Activated naive CD8-positive, alpha-beta T cell (primary cell): ENCODE measurements at regions not wholly inside any gene's neighbourhood (a gene's known extent, or its start where the extent isn't known, plus 50 kb on each side); places are given as distances from the start of the nearest gene placed in this dataset.

Experiments
- H3K27ac Mint-ChIP-seq: one replicate; pipeline ENCODE4 v1.8.0; 2021; ENCODE audit warnings: mixed read lengths
- H3K27me3 Mint-ChIP-seq: one replicate; pipeline ENCODE4 v1.8.0; 2021; ENCODE audit warnings: mixed read lengths
- H3K36me3 Mint-ChIP-seq: one replicate; pipeline ENCODE4 v1.8.0; 2021; ENCODE audit warnings: mixed read lengths
- H3K4me1 Mint-ChIP-seq: one replicate; pipeline ENCODE4 v1.8.0; 2021; ENCODE audit warnings: low read depth, mixed read lengths
- H3K4me3 Mint-ChIP-seq: one replicate; pipeline ENCODE4 v1.8.0; 2021; ENCODE audit warnings: mild to moderate bottlenecking, mixed read lengths
- H3K9me3 Mint-ChIP-seq: one replicate; pipeline ENCODE4 v1.8.0; 2021; ENCODE audit warnings: low read depth, mixed read lengths

DNA sequence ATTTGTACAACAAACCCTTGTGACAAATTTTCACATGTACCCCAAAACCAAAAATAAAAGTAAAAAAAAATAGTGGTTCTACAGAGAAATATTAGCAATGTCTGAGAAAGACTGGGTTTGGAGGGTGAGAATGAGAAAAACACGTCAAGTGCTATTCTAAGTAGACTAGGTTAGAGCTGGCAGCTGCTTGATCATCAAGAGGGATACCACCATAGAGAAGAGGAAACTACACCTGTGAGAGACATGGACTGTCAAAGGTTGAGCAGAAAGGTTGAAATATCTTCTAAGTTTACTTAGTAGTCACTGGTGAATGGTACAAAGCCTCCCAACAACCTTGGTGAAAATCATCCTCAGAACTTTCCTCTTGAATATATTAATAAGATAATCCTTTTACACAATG lies 126.9 kb upstream of the ITGA4 start:
- peaks cover 22% of the 10 kb centered on the region for H3K36me3 Mint-ChIP-seq

DNA sequence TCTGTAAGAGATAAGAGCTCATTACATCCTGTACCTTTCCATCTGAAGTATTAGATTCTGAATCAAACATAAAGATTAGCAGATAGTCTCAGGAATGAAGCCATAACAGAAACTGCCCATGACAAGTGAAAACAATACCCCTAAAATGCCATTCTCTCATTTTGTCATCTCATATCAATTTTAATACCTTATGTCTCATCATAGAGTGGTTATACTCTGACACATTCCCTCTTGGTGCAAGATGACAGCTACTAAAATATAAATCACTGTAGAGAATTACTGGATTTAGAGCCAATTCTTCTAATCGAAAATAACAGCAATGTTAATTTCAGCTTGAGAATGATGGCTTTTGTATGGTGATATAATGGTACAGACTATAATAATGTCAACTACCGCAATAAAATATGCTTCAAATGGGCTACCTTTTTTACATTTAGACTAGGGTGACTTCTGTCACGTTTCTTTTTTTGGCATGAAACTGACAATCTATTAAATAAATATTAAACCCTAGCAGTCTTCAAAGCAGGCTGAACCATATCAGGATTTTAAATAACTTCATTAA lies 125.1 kb upstream of the ITGA4 start:
- peaks cover 18% of the 10 kb centered on the region for H3K36me3 Mint-ChIP-seq
- H3K27me3 Mint-ChIP-seq, result no peaks in the 10 kb centered on the region
- H3K4me1 Mint-ChIP-seq, result peaks cover 7% of the 10 kb centered on the region
- no peak overlapping the region for H3K27ac Mint-ChIP-seq
- no peak overlapping the region for H3K4me3 Mint-ChIP-seq
- peaks cover 13% of the 10 kb centered on the region for H3K9me3 Mint-ChIP-seq

More for the DNA sequence above, 126.9 kb upstream of the ITGA4 start:
- Mint-ChIP-seq H3K4me1 (peaks cover 20% of the 10 kb centered on the region), H3K9me3 (peaks cover 13% of the 10 kb centered on the region), H3K4me3 (no peak overlapping the region), H3K27ac (no peak overlapping the region), H3K27me3 (no peaks in the 10 kb centered on the region)

DNA sequence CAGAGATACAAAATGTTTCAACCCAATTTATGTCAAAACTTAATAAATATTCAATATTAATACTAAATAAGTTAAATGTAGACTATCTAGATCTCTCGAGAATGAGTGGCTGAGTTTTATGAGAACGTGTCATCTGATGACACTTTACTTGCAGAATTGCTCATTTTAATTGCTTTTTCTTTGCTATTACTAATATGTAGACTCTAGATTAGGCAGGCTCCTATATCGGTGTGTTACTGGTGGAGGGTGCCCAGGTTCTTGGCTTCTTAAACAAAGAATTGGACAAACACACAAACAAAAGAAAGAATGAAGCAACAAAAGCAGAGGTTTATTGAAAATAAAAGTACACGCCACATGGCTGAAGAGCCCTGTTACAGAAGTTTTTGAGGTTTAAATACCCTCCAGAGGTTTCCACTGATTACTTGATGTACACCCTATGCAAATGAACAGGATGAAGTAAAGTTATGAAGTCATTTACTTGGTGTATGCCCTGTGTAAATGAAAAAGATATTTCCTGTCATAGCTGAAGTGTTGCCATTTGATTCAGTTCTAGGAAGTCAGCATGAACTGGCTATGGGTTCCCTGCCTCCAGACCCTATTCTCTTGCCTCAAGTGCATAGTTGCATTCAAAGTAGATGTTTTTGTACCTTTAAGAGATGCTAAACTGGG lies 122.9 kb upstream of the ITGA4 start:
- Mint-ChIP-seq H3K27me3 (no peaks in the 10 kb centered on the region), H3K9me3 (peaks cover 8% of the 10 kb centered on the region), H3K36me3 (peaks cover 13% of the 10 kb centered on the region), H3K4me3 (no peak overlapping the region), H3K27ac (no peak overlapping the region), H3K4me1 (peaks cover 6% of the 10 kb centered on the region)

DNA sequence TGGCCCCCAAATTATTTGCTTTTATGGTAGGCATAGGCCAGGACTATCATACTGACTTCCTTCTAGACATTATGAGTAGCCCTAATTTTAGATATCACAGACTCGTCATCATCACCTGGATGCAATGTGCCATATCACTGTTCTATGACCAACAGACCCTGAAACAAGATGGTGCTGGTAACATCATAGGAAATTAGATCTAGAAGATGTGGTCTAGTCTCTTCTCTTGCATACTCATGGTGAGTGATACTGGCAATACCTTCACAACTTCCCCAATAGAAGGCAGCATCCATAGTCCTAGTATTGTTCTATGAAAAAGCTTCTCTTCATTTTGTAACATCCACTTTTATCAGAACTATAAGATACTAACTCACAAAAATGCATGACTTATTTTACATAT lies 116.3 kb upstream of the ITGA4 start:
- no peaks in the 10 kb centered on the region for H3K27me3 Mint-ChIP-seq
- peaks cover 31% of the 10 kb centered on the region for H3K36me3 Mint-ChIP-seq
- H3K4me3 Mint-ChIP-seq, result no peak overlapping the region
- H3K9me3 Mint-ChIP-seq, result peaks cover 5% of the 10 kb centered on the region
- peaks cover 1% of the 10 kb centered on the region for H3K4me1 Mint-ChIP-seq
- no peak overlapping the region for H3K27ac Mint-ChIP-seq

DNA sequence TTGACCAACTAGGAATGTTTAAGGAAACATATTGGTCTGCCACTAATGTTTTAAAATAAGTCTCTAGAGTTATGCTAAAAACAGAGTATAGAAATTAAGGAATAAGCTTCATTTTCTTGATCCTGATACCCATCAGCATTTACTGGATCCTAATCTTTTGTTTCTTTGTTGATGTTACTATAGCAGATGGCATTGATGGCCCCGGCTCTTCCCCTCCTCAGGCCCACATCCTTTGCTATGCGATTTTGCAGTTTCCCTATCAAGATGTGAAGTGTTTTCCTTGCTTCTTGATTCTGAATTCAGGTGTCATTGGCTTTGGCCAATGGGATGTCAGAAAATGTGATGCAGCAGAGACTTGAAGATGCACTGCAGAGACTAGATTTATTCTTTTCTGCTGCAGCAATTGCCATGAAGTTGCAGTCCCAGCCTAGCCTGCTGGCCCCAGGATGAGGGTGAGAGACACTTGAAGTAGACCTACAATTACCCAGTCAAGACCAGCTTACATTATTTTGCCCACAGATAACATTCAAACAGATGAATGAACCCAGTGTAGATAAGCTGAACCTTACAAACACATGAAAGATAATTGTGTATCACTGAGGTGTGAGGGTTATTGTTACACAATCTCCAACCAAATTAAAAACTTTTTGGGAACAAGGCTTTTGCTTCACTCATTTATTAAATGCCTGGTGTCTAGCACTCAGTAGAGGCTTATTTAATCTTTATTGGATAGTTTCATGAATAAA lies 115.2 kb upstream of the ITGA4 start:
- H3K27ac Mint-ChIP-seq, result no peak overlapping the region
- H3K9me3 Mint-ChIP-seq, result peaks cover 5% of the 10 kb centered on the region
- H3K36me3 Mint-ChIP-seq, result peaks cover 34% of the 10 kb centered on the region
- peaks cover 1% of the 10 kb centered on the region for H3K4me1 Mint-ChIP-seq
- no peaks in the 10 kb centered on the region for H3K27me3 Mint-ChIP-seq
- H3K4me3 Mint-ChIP-seq, result no peak overlapping the region

DNA sequence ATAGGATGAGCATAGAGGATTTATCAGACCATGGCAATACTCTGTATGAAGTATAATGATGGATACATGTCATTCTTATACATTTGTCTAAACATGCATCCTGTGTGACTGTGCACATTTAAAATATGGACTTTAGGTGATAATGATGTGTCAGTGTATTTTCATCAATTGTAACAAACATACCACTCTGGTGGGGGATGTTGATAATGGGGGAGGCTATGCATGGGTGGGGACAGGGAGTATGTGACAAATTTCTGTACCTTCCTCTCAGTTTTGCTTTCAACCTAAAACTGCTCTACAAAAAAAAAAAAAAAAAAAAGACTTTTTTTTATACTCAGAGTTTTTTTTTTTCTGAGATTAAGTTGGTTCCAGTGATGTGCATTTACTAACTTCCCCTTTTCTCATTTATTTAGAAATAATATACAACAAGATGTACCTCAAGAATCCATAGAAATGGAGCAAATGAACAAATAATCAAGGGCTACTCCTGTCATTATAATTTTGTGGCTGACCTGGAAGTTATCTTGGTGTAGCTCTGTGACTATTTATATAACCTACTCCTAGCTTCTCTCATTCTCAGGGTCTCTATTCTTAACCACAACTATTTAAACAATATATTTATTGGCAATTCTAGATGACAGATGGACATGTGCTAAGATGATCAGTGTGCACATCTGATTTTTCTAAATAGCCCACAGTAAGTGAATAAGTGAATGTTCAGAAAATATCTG lies 108.9 kb upstream of the ITGA4 start:
- peaks cover 17% of the 10 kb centered on the region for H3K36me3 Mint-ChIP-seq
- no peak overlapping the region for H3K4me3 Mint-ChIP-seq
- no peaks in the 10 kb centered on the region for H3K27me3 Mint-ChIP-seq
- no peak overlapping the region for H3K27ac Mint-ChIP-seq
- H3K4me1 Mint-ChIP-seq, result peaks cover 9% of the 10 kb centered on the region
- H3K9me3 Mint-ChIP-seq, result peaks cover under 1% of the 10 kb centered on the region

DNA sequence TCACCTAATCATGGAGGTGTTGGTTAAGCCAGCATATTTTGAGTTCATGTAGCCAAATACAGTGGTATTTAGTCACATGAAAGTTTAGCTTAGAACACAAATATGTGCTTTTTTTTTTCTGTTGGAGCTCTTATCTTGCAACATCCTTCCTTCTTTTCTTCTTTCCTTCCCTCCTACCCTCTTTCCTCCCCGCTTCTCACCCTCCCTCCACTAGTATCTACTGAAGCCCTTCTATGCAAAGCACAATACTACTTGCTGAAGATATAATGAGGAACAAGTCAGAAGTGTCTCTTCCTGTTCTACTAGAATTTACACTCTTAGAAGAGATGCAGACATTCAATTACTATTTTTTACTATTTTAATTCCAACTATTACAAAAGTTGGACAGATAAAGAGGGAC lies 105.0 kb upstream of the ITGA4 start:
- Mint-ChIP-seq H3K9me3 (no peaks in the 10 kb centered on the region), H3K27ac (no peak overlapping the region), H3K27me3 (no peaks in the 10 kb centered on the region), H3K4me3 (no peak overlapping the region), H3K36me3 (peaks cover 13% of the 10 kb centered on the region), H3K4me1 (peaks cover 9% of the 10 kb centered on the region)

DNA sequence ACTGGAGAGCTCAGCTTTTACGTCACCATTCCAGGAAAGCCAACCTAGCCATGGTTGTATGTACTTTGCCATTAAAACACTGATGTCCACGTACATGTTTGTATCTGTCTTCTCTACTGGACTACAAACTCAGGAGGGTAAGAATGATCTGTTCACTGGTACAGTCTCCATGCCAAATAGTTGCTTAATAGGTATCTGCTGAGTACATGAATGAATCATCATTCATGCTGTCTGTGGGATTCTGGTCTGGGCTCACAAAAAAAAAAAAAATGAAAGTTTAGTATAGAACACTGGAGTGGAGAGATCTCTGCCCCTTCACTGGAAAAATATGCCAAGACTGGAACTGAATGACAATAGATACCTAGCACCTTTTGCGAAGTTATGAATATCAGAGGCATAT lies 102.6 kb upstream of the ITGA4 start:
- Mint-ChIP-seq H3K9me3 (no peaks in the 10 kb centered on the region), H3K27me3 (no peaks in the 10 kb centered on the region), H3K4me1 (peaks cover 13% of the 10 kb centered on the region), H3K36me3 (peaks cover 9% of the 10 kb centered on the region), H3K4me3 (no peak overlapping the region), H3K27ac (no peak overlapping the region)

DNA sequence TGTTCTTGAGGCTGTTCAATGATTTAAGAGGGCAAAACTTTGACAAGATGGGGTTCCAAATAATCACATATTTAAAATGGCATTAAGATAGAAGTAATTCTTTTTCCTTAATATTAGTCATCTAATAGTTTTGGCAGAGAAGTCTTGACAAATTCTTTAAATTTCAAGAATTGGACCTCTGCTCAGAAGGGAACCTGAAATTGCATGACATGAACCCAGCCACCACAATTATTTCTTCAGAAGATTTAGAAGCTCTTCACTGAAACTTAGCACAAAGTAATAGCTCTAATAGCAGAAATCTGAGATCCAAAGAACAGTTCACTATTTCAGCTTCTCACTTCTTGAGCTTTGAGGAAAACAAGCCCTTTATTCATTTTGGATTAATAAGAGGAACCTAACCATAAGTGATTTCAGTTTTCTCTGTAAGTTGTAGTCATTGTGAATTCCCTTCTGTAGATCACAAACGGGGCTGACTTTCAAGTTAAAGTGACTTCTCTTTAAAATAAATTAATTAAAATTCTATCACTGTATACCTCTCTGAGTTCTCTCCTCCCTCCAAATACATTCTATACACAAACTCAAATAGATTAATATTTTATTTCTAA lies 100.6 kb upstream of the ITGA4 start:
- Mint-ChIP-seq H3K36me3 (peaks cover 9% of the 10 kb centered on the region), H3K27me3 (no peaks in the 10 kb centered on the region), H3K27ac (no peak overlapping the region), H3K9me3 (no peaks in the 10 kb centered on the region), H3K4me1 (peaks cover 13% of the 10 kb centered on the region), H3K4me3 (no peak overlapping the region)

DNA sequence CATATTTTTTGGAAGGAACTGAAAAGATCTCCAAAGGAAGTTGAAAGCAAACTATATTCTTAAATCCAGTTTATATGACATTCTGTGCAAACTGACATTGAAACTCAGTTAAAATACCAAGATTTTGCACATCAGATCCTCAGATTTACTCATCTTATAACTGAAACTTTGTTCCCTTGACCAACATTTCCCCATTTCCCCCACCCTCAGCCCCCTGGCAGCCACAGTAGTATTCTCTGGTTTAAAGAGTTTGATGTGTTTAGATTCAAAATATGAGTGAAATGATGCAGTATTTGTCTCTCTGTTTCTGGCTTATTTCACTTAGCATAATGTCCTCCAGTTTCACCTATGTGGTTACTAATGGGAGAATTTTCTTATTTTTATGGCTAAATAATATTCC lies 99.2 kb upstream of the ITGA4 start:
- H3K4me3 Mint-ChIP-seq, result no peak overlapping the region
- H3K4me1 Mint-ChIP-seq, result peaks cover 9% of the 10 kb centered on the region
- no peaks in the 10 kb centered on the region for H3K9me3 Mint-ChIP-seq
- H3K27ac Mint-ChIP-seq, result no peak overlapping the region
- no peaks in the 10 kb centered on the region for H3K27me3 Mint-ChIP-seq
- H3K36me3 Mint-ChIP-seq, result peaks cover 13% of the 10 kb centered on the region

DNA sequence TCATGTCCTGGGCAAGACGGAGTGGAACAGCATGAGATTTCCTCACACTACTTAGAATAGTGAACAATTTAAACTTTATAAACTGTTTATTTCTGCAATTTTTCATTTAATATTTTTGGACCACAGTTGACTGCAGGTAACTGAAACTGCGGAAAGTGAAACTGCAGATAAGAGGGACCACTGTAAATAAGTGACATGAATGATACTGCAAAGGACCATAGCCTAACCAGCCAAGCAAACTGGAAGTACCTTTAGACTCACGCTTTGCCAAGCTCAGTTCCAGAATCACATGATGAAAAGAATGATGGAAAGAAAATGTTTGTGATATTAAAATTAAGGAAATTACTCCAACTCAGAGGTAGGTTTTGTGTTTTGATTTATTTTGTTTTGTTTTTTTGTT lies 94.6 kb upstream of the ITGA4 start:
- Mint-ChIP-seq H3K9me3 (no peaks in the 10 kb centered on the region), H3K36me3 (peaks cover 30% of the 10 kb centered on the region), H3K27me3 (no peaks in the 10 kb centered on the region), H3K4me3 (no peak overlapping the region), H3K27ac (no peak overlapping the region), H3K4me1 (peaks cover 9% of the 10 kb centered on the region)

DNA sequence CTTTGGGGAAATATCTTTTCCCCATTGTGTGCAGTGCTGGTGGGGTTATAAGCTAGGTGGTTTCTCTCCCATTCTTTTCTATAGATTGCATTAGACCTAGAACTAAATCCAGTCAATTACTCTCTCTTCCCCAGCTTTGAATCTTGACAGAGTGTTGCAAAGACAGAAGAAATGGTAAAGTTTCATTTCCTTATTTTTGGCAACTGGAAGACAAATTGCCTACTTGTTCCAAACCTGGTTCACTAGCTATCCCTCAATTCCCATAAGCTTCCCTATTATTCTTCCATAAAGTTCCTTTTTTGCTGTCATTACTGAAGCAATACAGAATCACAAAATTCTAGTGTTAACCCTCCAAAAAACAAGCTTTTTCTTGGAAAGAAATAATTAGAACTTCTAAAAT lies 94.0 kb upstream of the ITGA4 start:
- Mint-ChIP-seq H3K4me3 (no peak overlapping the region), H3K4me1 (peaks cover 3% of the 10 kb centered on the region), H3K27me3 (no peaks in the 10 kb centered on the region), H3K27ac (no peak overlapping the region), H3K9me3 (no peaks in the 10 kb centered on the region), H3K36me3 (peaks cover 30% of the 10 kb centered on the region)

DNA sequence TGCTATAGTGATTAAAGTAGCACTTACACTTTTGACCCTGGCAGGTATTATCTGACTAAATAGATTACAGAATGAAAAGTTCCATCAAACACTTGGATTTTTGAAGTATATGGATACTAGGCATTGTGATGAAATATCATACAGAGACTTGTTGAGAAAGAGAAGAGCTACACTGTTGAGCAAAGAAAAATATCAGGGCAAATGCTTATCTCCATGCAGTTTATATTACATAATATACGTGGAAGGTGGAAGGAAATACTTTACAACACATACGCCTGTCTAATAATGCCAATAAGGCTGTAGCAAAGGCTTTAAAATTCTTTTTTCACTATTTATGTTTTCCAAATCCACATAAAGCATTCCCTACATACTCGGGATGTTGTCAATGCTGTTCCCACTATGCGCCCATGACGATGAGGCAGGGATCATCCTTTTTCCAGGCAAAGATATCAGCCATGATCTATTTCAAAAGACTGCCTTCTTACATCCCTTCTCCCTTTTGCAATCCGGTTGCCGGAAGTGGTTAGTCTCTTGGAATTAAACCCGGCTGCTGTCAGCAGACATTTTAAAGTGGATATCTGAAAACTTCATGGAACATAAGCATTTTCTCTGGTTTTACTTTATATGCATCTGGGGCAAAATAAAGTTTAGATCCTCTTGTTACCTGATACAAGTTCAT lies 92.6 kb upstream of the ITGA4 start:
- Mint-ChIP-seq H3K36me3 (peaks cover 33% of the 10 kb centered on the region), H3K4me3 (no peak overlapping the region), H3K9me3 (no peaks in the 10 kb centered on the region), H3K27me3 (no peaks in the 10 kb centered on the region), H3K27ac (no peak overlapping the region), H3K4me1 (no peaks in the 10 kb centered on the region)

DNA sequence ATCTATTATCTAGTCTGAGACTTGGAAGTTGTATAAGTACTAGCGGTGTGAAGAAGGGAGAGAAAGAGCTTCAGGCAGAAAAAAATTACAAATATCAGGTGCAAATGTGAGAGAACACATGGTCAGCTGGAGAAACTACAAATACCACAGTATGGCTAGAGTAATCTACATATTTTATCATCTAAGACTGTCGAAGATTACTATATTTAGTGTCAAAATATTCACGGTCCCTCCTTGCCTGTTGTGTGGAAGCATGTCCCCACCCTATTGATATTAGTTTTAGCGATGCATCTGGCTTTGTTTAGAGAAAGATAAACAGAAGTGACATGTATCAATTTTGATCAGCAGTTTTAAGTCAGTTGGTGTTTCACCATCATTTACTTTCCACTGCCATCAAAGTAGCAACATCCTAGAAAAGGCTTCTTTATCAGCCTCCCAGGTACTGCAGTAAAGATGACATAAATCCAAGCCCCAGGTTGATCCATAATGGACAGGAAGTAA lies 90.5 kb upstream of the ITGA4 start:
- Mint-ChIP-seq H3K36me3 (peaks cover 35% of the 10 kb centered on the region), H3K9me3 (no peaks in the 10 kb centered on the region), H3K27ac (peak overlapping the region; percentile 59), H3K27me3 (no peaks in the 10 kb centered on the region), H3K4me3 (no peak overlapping the region), H3K4me1 (peaks cover 10% of the 10 kb centered on the region)
